HCT116 (cell line): ENCODE measurements at regions not wholly inside any gene's neighbourhood (a gene's known extent, or its start where the extent isn't known, plus 50 kb on each side); places are given as distances from the start of the nearest gene placed in this dataset.

Experiments used
- ATAC-seq: fragments of 200-7000 bp; cut with Tn5 transposase; 2 replicates; pipeline ENCODE4 v1.9.1; 2020; ENCODE audit warnings: mild to moderate bottlenecking, moderate library complexity
- BruUV-seq: library from RNA; stranded (reverse); fragments of 400-500 nt; replicated peaks from 2 replicates; lab custom pipeline; 2021; lab: Mats Ljungman, UMichigan
- CTCF ChIA-PET: fragments of 300-600 bp; sonication (Branson Sonifier 250); formaldehyde crosslinking; loops from one replicate; lab custom pipeline; 2021; ENCODE audit warnings: antibody characterized with exemption; lab: Charles Lee
- POLR2A ChIA-PET: fragments of 300-600, 350-600 bp; sonication (Branson Sonifier 250); formaldehyde crosslinking; loops from one replicate; lab custom pipeline; 2021; ENCODE audit warnings: antibody characterized with exemption; lab: Charles Lee
- RAD21 ChIA-PET, 2 experiments: fragments of 300-600 bp; sonication (Branson Sonifier 250); formaldehyde crosslinking; loops; one replicate each; lab custom pipeline; 2023; ENCODE audit warnings: low total read pairs in 2 of 2; ENCODE audit not compliant: uncharacterized antibody in 2 of 2, unreplicated experiment in 2 of 2, low non-redundant PET in 1 of 2; lab: Charles Lee
- DNase-seq: peaks from one replicate; pipeline ENCODE4 v3.0.0-alpha.2; 2010; ENCODE audit warnings: low read depth, low spot score
- H2AFZ ChIP-seq: fragments of 200-600 bp; shearing (Covaris generic), sonication (generic); 2 replicates; pipeline ENCODE4 v1.6.1; 2017; ENCODE audit warnings: low read depth, mixed run types, mixed read lengths, antibody characterized with exemption, low read length; ENCODE audit not compliant: poor library complexity, severe bottlenecking
- H3K27ac ChIP-seq: 2 replicates; pipeline ENCODE4 v1.5.1; 2012; ENCODE audit warnings: low read depth, low read length
- H3K27me3 ChIP-seq: fragments of 200-600 bp; sonication (generic); 2 replicates; pipeline ENCODE4 v1.6.1; 2016; ENCODE audit warnings: mixed run types, low read length, mixed read lengths; ENCODE audit not compliant: insufficient read depth
- H3K36me3 ChIP-seq, 2 experiments: fragments of 200-500 bp in 1 of 2; fragments of 200-600 bp in 1 of 2; sonication (Bioruptor generic) in 1 of 2; sonication (generic) in 1 of 2; 2 replicates each; pipeline versions ENCODE4 v1.5.1 to v1.6.1; 2014 to 2016; ENCODE audit warnings: low read length in 2 of 2, inconsistent platforms in 1 of 2, mixed read lengths in 1 of 2, mixed run types in 1 of 2; ENCODE audit not compliant: insufficient read depth in 2 of 2, control insufficient read depth in 1 of 2
- H3K4me1 ChIP-seq, 2 experiments: fragments of 200-600 bp in 1 of 2; sonication (generic) in 1 of 2; 2 replicates each; pipeline versions ENCODE4 v1.5.1 to v1.6.1; 2012 to 2017; ENCODE audit warnings: low read length in 2 of 2, inconsistent platforms in 1 of 2, mild to moderate bottlenecking in 1 of 2, mixed read lengths in 1 of 2, mixed run types in 1 of 2, moderate library complexity in 1 of 2; ENCODE audit not compliant: insufficient read depth in 2 of 2, control insufficient read depth in 1 of 2
- H3K4me2 ChIP-seq: fragments of 200-600 bp; sonication (generic); 2 replicates; pipeline ENCODE4 v1.6.1; 2017; ENCODE audit warnings: mixed run types, low read length, mixed read lengths
- H3K4me3 ChIP-seq, 2 experiments: fragments of 200-600 bp in 1 of 2; sonication (generic) in 1 of 2; replicated peaks in 1 of 2; 2 replicates each; pipeline ENCODE4 v1.5.1; 2011 to 2016; ENCODE audit warnings: low read length in 2 of 2, control low read depth in 1 of 2, low read depth in 1 of 2, mild to moderate bottlenecking in 1 of 2, mixed read lengths in 1 of 2, mixed run types in 1 of 2
- H3K79me2 ChIP-seq: fragments of 200-600 bp; sonication (generic); 2 replicates; pipeline ENCODE4 v1.6.1; 2017; ENCODE audit warnings: mild to moderate bottlenecking, mixed run types, low read length, moderate library complexity, mixed read lengths; ENCODE audit not compliant: insufficient read depth
- H3K9ac ChIP-seq: fragments of 200-600 bp; sonication (generic); 2 replicates; pipeline ENCODE4 v1.6.1; 2016; ENCODE audit warnings: low read length, mixed read lengths
- H3K9me2 ChIP-seq: fragments of 200-600 bp; sonication (generic), shearing (Covaris generic); 2 replicates; pipeline ENCODE4 v1.6.1; 2017; ENCODE audit warnings: mixed run types, mild to moderate bottlenecking, moderate library complexity; ENCODE audit not compliant: insufficient read depth
- H3K9me3 ChIP-seq, 2 experiments: fragments of 200-500 bp in 1 of 2; fragments of 200-600 bp in 1 of 2; sonication (Bioruptor generic) in 1 of 2; sonication (generic) in 1 of 2; 2 replicates each; pipeline ENCODE4 v1.6.1; 2014 to 2017; ENCODE audit warnings: low read length in 2 of 2, mixed read lengths in 2 of 2, inconsistent platforms in 1 of 2, low read depth in 1 of 2, mild to moderate bottlenecking in 1 of 2, mixed run types in 1 of 2, moderate library complexity in 1 of 2; ENCODE audit not compliant: control insufficient read depth in 1 of 2, insufficient read depth in 1 of 2
- H4K20me1 ChIP-seq: fragments of 200-600 bp; sonication (generic), shearing (Covaris generic); 2 replicates; pipeline ENCODE4 v1.6.1; 2017; ENCODE audit warnings: mixed run types, mild to moderate bottlenecking, moderate library complexity; ENCODE audit not compliant: insufficient read depth
- ATF3 ChIP-seq: IDR thresholded peaks from 2 replicates; pipeline ENCODE4 v1.6.1; 2012
- CBX3 ChIP-seq: IDR thresholded peaks from 2 replicates; pipeline ENCODE4 v1.6.1; 2012; ENCODE audit warnings: low read depth
- CEBPB ChIP-seq: IDR thresholded peaks from 2 replicates; pipeline ENCODE4 v1.6.1; 2012; ENCODE audit warnings: low read depth
- EGR1 ChIP-seq: IDR thresholded peaks from 2 replicates; pipeline ENCODE4 v1.6.1; 2012; ENCODE audit warnings: low read depth
- FOSL1 ChIP-seq: IDR thresholded peaks from 2 replicates; pipeline ENCODE4 v1.6.1; 2012; ENCODE audit warnings: low read depth
- JUND ChIP-seq: IDR thresholded peaks from 2 replicates; pipeline ENCODE4 v1.6.1; 2012
- MAX ChIP-seq: IDR thresholded peaks from 2 replicates; pipeline ENCODE4 v1.6.1; 2012
- POLR2A ChIP-seq: IDR thresholded peaks from 2 replicates; pipeline ENCODE4 v1.7.0; 2011; ENCODE audit warnings: borderline replicate concordance; ENCODE audit not compliant: insufficient read depth, insufficient read length; ENCODE audit errors: extremely low read depth
- POLR2AphosphoS5 ChIP-seq: IDR thresholded peaks from 2 replicates; pipeline ENCODE4 v1.6.1; 2011; ENCODE audit warnings: mild to moderate bottlenecking, low read depth, low read length, moderate library complexity
- RAD21 ChIP-seq: IDR thresholded peaks from 2 replicates; pipeline ENCODE4 v1.6.1; 2012; ENCODE audit warnings: low read depth, mild to moderate bottlenecking
- REST ChIP-seq: IDR thresholded peaks from 2 replicates; pipeline ENCODE4 v1.6.1; 2012; ENCODE audit warnings: low read depth
- SIN3A ChIP-seq: IDR thresholded peaks from 2 replicates; pipeline ENCODE4 v1.6.1; 2012; ENCODE audit warnings: low read depth
- SP1 ChIP-seq: IDR thresholded peaks from 2 replicates; pipeline ENCODE4 v1.6.1; 2012; ENCODE audit warnings: low read depth
- YY1 ChIP-seq: IDR thresholded peaks from 2 replicates; pipeline ENCODE4 v1.6.1; 2011; ENCODE audit warnings: low read length, low read depth, moderate library complexity, mild to moderate bottlenecking; ENCODE audit not compliant: insufficient replicate concordance; ENCODE audit errors: extremely low read depth
- ZBTB33 ChIP-seq: IDR thresholded peaks from 2 replicates; pipeline ENCODE4 v1.6.1; 2011; ENCODE audit warnings: mild to moderate bottlenecking, low read length, moderate library complexity; ENCODE audit not compliant: insufficient replicate concordance; ENCODE audit errors: extremely low read depth
- ZFX ChIP-seq: fragments of 450-650 bp; IDR thresholded peaks from 2 replicates; pipeline ENCODE4 v1.6.1; 2017
- intact Hi-C: fragments of 100-400 bp; cut with micrococcal nuclease; formaldehyde crosslinking; loops from 2 replicates; pipeline ENCODE4 v1.10.0; 2022

- no peak overlapping the region for H2AFZ ChIP-seq
- no peak overlapping the region for H3K4me2 ChIP-seq
- no TSS peak for BruUV-seq
- ChIA-PET RAD21 (no interaction called here), CTCF (no interaction called here), POLR2A (no interaction called here)
- no peaks in the 10 kb centered on the region for H3K4me1 ChIP-seq
- no peaks in the 10 kb centered on the region for H4K20me1 ChIP-seq
- no peaks in the 10 kb centered on the region for H3K36me3 ChIP-seq
- no peaks in the 10 kb centered on the region for H3K79me2 ChIP-seq
- H3K9me3 ChIP-seq: no peaks in the 10 kb centered on the region
- H3K27ac ChIP-seq: no peak overlapping the region
- DNase-seq: no peak
- intact Hi-C loops: no loop called here
- no peak overlapping the region for H3K4me3 ChIP-seq
- no peaks in the 10 kb centered on the region for H3K27me3 ChIP-seq
- no peak for TF ChIP-seq CEBPB
- no peak for TF ChIP-seq JUND
- TF ChIP-seq MAX: no peak
- TF ChIP-seq FOSL1: no peak
- TF ChIP-seq POLR2A: no peak
- TF ChIP-seq ATF3: no peak
- no peak for TF ChIP-seq RAD21
- no peak for TF ChIP-seq YY1
- TF ChIP-seq POLR2AphosphoS5: no peak
- no peak for TF ChIP-seq EGR1
- TF ChIP-seq SIN3A: no peak
- TF ChIP-seq, all 23 proteins: peak for 0
- ATAC-seq: no peak
- Histone ChIP-seq H3K9me2 (no peaks in the 10 kb centered on the region), H3K9ac (no peak overlapping the region)
Observed at GRCh38 chr2:176479961-176480360, 210.7 kb downstream of the MTX2 start.

DNA sequence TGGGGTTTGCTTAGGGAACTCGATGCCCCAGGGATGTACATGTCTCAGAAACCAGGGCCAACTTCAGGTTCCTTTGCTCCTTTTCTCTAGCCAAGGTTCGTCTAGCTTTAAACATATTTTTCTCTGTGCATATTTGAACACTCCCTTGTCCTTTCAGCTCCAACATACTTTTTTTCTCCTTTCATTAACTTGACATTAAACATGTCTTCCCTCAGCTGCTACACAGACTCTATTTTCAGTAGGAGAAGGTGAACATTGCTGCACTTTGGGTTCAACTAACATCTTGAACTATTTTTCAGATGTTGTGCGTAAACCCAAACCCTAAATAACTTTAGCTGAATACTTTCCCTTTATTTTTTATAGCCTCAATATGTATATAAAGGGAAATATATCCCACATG lies 212.9 kb downstream of the MTX2 start:
- no peak for DNase-seq
- no peaks in the 10 kb centered on the region for H3K9me3 ChIP-seq
- no peak for TF ChIP-seq FOSL1
- no peak for TF ChIP-seq JUND
- no peak for TF ChIP-seq POLR2A
- no peak for TF ChIP-seq RAD21
- TF ChIP-seq ZFX: no peak
- TF ChIP-seq CEBPB: no peak
- no peak for TF ChIP-seq ZBTB33
- no peak for TF ChIP-seq EGR1
- TF ChIP-seq POLR2AphosphoS5: no peak
- TF ChIP-seq SP1: no peak
- no peak for TF ChIP-seq ATF3
- TF ChIP-seq REST: no peak
- no peak for TF ChIP-seq CBX3

More for the DNA sequence above, 212.9 kb downstream of the MTX2 start:
- no peak overlapping the region for H3K4me3 ChIP-seq
- no peak for ATAC-seq
- H3K36me3 ChIP-seq: no peaks in the 10 kb centered on the region
- H4K20me1 ChIP-seq: no peaks in the 10 kb centered on the region
- POLR2A ChIA-PET: no interaction called here
- RAD21 ChIA-PET: no interaction called here
- H3K9me2 ChIP-seq: no peaks in the 10 kb centered on the region
- CTCF ChIA-PET: no interaction called here
- H3K9ac ChIP-seq: no peak overlapping the region
- H3K27me3 ChIP-seq: no peaks in the 10 kb centered on the region
- no peaks in the 10 kb centered on the region for H3K4me1 ChIP-seq
- no peak overlapping the region for H3K4me2 ChIP-seq
- H3K27ac ChIP-seq: no peak overlapping the region
- intact Hi-C loops: no loop called here
- H2AFZ ChIP-seq: no peak overlapping the region
- no peaks in the 10 kb centered on the region for H3K79me2 ChIP-seq
- no TSS peak for BruUV-seq
